ENCODE measurements at regions not wholly inside any gene's neighbourhood (a gene's known extent, or its start where the extent isn't known, plus 50 kb on each side); places are given as distances from the start of the nearest gene placed in this dataset.
A peak's percentile ranks its signal among the peaks of the same experiment; 100 is the strongest.

- H3K27ac ChIP-seq, result no peak overlapping the region
- TF ChIP-seq CTCF (IDR thresholded peaks at IDR 0.05), result no peak
- H3K27me3 ChIP-seq, result no peaks in the 10 kb centered on the region
- intact Hi-C loops (cut with DNase I), result no loop called here
- no peak for DNase-seq
- H3K36me3 ChIP-seq, result no peaks in the 10 kb centered on the region
- no peak overlapping the region for H3K4me3 ChIP-seq
- H3K4me1 ChIP-seq, result peaks cover 0 to 34% (median 24%) of the 10 kb centered on the region in 4 donors
- no peaks in the 10 kb centered on the region for H3K9me3 ChIP-seq
- 95 to 96% methylated on average over 19 of the region's 19 CpGs for whole genome bisulfite sequencing, 2 donors
Observed at GRCh38 chr4:3373468-3373867, 68.3 kb upstream of the HGFAC start.

- intact Hi-C loops (cut with DNase I), result no loop called here
- no peaks in the 10 kb centered on the region for H3K36me3 ChIP-seq
- DNase-seq, result peak; percentile 56
- TF ChIP-seq CTCF (IDR thresholded peaks at IDR 0.05) (no peak), POLR2A (IDR thresholded peaks at IDR 0.05) (no peak), EP300 (IDR thresholded peaks at IDR 0.05) (no peak), POLR2AphosphoS5 (IDR thresholded peaks at IDR 0.05) (no peak)
- WGBS, 2 donors, result 97% methylated on average over 29 of the region's 29 CpGs
- no peaks in the 10 kb centered on the region for H3K27me3 ChIP-seq
- H3K4me3 ChIP-seq, result no peak overlapping the region
- no peaks in the 10 kb centered on the region for H3K9me3 ChIP-seq
- H3K27ac ChIP-seq, result no peak overlapping the region
- peaks cover 0 to 28% (median 18%) of the 10 kb centered on the region in 4 donors for H3K4me1 ChIP-seq
Observed at GRCh38 chr4:3374011-3374645, 67.6 kb upstream of the HGFAC start.

GRCh38 chr4:3374667-3375066, 67.1 kb upstream of the HGFAC start:
- Histone ChIP-seq H3K27me3 (no peaks in the 10 kb centered on the region), H3K36me3 (no peaks in the 10 kb centered on the region), H3K4me1 (peaks cover 0 to 22% (median 12%) of the 10 kb centered on the region in 4 donors), H3K9me3 (no peaks in the 10 kb centered on the region), H3K27ac (no peak overlapping the region), H3K4me3 (no peak overlapping the region)
- 91 to 93% methylated on average over 11 of the region's 11 CpGs for WGBS, 2 donors
- TF ChIP-seq POLR2A (IDR thresholded peaks at IDR 0.05), result no peak
- TF ChIP-seq EP300 (IDR thresholded peaks at IDR 0.05), result no peak
- TF ChIP-seq CTCF (IDR thresholded peaks at IDR 0.05), result no peak
- no peak for TF ChIP-seq POLR2AphosphoS5 (IDR thresholded peaks at IDR 0.05)
- DNase-seq, result peak; percentile 59
- intact Hi-C loops (cut with DNase I), result no loop called here

- intact Hi-C loops (cut with DNase I), result no loop called here
Observed at GRCh38 chr4:3375688-3376087, 66.1 kb upstream of the HGFAC start.

More at GRCh38 chr4:3375688-3376087, 66.1 kb upstream of the HGFAC start:
- peaks cover 0 to under 1% (median 0%) of the 10 kb centered on the region in 4 donors for H3K9me3 ChIP-seq
- TF ChIP-seq EP300 (IDR thresholded peaks at IDR 0.05), result no peak
- no peak for TF ChIP-seq CTCF (IDR thresholded peaks at IDR 0.05)
- TF ChIP-seq POLR2A (IDR thresholded peaks at IDR 0.05), result no peak
- TF ChIP-seq POLR2AphosphoS5 (IDR thresholded peaks at IDR 0.05), result no peak
- H3K4me3 ChIP-seq, result no peak overlapping the region
- H3K27me3 ChIP-seq, result no peaks in the 10 kb centered on the region
- H3K27ac ChIP-seq, result no peak overlapping the region
- DNase-seq, result peak; percentile 58
- H3K4me1 ChIP-seq, result peaks cover 0 to 14% (median 5%) of the 10 kb centered on the region in 4 donors
- whole genome bisulfite sequencing, 2 donors, result 78 to 88% methylated on average over 7 of the region's 7 CpGs
- no peaks in the 10 kb centered on the region for H3K36me3 ChIP-seq
